ENCODE measurements at regions not wholly inside any gene's neighbourhood (a gene's known extent, or its start where the extent isn't known, plus 50 kb on each side); places are given as distances from the start of the nearest gene placed in this dataset.
A peak's percentile ranks its signal among the peaks of the same experiment; 100 is the strongest.

GRCh38 chr4:20624793-20625374, 75.4 kb upstream of the PACRGL start:
- WGBS, result 47% methylated on average over 3 of the region's 3 CpGs
- Histone ChIP-seq H3K27ac (ENCODE audit: low read depth) (no peak overlapping the region), H3K4me1 (ENCODE audit: insufficient read depth) (no peaks in the 10 kb centered on the region), H3K4me3 (ENCODE audit: low read depth, low read length) (no peak overlapping the region), H3K36me3 (ENCODE audit: insufficient read depth) (no peaks in the 10 kb centered on the region)
- DNase-seq (ENCODE audit: extremely low spot score), result no peak

DNA sequence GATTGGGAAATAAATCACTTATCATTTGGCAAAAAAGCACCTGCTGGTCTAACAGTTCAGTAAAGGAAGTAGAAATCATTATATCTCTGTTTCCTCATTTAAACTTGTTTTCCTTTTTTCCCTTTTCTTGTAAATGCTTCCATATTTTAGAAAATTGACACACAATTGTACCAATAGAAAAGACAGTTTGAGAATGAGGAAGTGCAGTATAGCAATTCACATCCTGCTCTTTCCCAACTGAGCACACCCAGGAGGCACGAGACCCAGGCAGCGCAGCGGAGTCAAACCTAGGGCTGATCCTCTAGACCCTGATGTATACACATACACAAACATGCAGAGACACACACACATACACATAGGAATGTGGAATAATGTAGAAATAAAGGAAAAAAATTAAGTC, 74.8 kb upstream of the PACRGL start:
- H3K4me1 ChIP-seq (ENCODE audit: insufficient read depth), result no peaks in the 10 kb centered on the region
- 81% methylated on average over 3 of the region's 3 CpGs for WGBS
- no peaks in the 10 kb centered on the region for H3K36me3 ChIP-seq (ENCODE audit: insufficient read depth)
- no peak overlapping the region for H3K27ac ChIP-seq (ENCODE audit: low read depth)
- no peak overlapping the region for H3K4me3 ChIP-seq (ENCODE audit: low read depth, low read length)
- no peak for DNase-seq (ENCODE audit: extremely low spot score)

- Histone ChIP-seq H3K27ac (ENCODE audit: low read depth) (no peak overlapping the region), H3K4me3 (ENCODE audit: low read depth, low read length) (no peak overlapping the region), H3K36me3 (ENCODE audit: insufficient read depth) (no peaks in the 10 kb centered on the region), H3K4me1 (ENCODE audit: insufficient read depth) (no peaks in the 10 kb centered on the region)
- 66% methylated on average over 5 of the region's 5 CpGs for WGBS
- no peak for DNase-seq (ENCODE audit: extremely low spot score)
Observed at GRCh38 chr4:20626326-20627005, 73.8 kb upstream of the PACRGL start.

GRCh38 chr4:20627866-20628265, 72.4 kb upstream of the PACRGL start:
- H3K36me3 ChIP-seq (ENCODE audit: insufficient read depth), result no peaks in the 10 kb centered on the region
- WGBS, result 91% methylated on average over 1 of the region's 1 CpG

DNA sequence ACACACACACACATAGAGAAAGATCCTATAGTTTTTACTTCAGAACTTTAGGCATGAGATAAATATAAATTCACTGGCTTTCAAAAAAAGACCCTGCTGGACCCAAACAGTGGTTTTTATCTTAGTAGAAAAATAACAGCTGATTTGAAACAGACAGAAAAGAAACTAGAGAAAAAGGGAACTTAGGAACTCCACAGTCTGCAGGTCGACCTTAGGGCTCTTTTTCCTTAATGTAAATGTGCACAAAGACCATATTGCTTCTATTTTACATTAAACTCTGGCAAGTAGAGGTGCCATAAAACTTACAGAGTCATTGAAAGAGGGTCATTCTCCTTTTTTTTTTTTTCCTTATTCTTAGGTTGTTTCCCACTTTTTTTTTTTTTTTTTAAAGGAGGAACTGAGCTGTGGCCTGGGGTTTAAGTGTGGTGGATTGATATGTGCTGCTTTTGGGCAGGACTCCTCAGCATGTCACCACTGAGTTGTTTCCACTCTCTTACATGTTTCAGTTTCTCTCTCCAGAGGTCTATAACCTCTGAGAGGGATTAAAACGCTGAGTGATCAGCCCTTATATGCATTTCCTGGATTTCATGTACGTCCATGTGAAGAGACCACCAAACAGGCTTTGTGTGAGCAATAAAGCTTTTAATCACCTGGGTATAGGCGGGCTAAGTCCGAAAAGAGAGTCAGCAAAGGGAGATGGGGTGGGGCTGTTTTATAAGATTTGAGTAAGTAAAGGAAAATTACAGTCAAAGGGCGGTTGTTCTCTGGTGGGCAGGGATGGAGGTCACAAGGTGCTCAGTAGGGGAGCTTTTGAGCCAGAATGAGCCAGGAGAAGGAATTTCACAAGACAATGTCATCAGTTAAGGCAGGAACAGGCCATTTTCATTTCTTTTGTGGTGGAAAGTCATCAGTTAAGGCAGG, 70.8 kb upstream of the PACRGL start:
- Histone ChIP-seq H3K4me1 (ENCODE audit: insufficient read depth) (no peaks in the 10 kb centered on the region), H3K36me3 (ENCODE audit: insufficient read depth) (no peaks in the 10 kb centered on the region), H3K4me3 (ENCODE audit: low read depth, low read length) (no peak overlapping the region), H3K27ac (ENCODE audit: low read depth) (no peak overlapping the region)
- DNase-seq (ENCODE audit: extremely low spot score), result no peak
- WGBS, result 77% methylated on average over 6 of the region's 6 CpGs

More at GRCh38 chr4:20627866-20628265, 72.4 kb upstream of the PACRGL start:
- DNase-seq (ENCODE audit: extremely low spot score), result no peak
- no peak overlapping the region for H3K27ac ChIP-seq (ENCODE audit: low read depth)
- H3K4me1 ChIP-seq (ENCODE audit: insufficient read depth), result no peaks in the 10 kb centered on the region
- no peak overlapping the region for H3K4me3 ChIP-seq (ENCODE audit: low read depth, low read length)

DNA sequence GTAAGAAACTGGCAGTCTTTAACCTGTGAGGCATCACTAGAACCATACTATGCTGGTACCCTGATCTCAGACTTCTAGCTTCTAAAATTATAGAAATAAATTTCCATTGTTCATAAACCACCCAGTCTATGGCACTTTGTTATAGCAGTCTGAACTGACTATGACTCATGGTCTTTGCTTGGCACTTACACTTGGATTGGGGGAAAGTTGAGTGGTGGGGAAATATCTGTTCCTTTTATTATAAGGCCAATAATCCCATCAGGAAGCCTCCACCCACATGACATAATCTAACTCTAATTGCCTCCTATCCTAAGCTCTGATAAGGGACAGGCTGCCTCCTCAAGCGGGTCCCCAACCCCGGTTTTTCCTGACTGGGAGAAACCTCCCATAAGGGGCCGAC, 61.4 kb upstream of the PACRGL start:
- Histone ChIP-seq H3K4me3 (ENCODE audit: low read depth, low read length) (no peak overlapping the region), H3K27ac (ENCODE audit: low read depth) (no peak overlapping the region), H3K4me1 (ENCODE audit: insufficient read depth) (no peaks in the 10 kb centered on the region), H3K36me3 (ENCODE audit: insufficient read depth) (no peaks in the 10 kb centered on the region)
- WGBS, result 86% methylated on average over 3 of the region's 3 CpGs
- no peak for DNase-seq (ENCODE audit: extremely low spot score)

GRCh38 chr4:20639346-20639745, 60.9 kb upstream of the PACRGL start:
- no peak overlapping the region for H3K4me3 ChIP-seq (ENCODE audit: low read depth, low read length)
- no peak overlapping the region for H3K27ac ChIP-seq (ENCODE audit: low read depth)
- 58% methylated on average over 1 of the region's 1 CpG for WGBS
- DNase-seq (ENCODE audit: extremely low spot score), result no peak
- no peaks in the 10 kb centered on the region for H3K36me3 ChIP-seq (ENCODE audit: insufficient read depth)
- no peaks in the 10 kb centered on the region for H3K4me1 ChIP-seq (ENCODE audit: insufficient read depth)

DNA sequence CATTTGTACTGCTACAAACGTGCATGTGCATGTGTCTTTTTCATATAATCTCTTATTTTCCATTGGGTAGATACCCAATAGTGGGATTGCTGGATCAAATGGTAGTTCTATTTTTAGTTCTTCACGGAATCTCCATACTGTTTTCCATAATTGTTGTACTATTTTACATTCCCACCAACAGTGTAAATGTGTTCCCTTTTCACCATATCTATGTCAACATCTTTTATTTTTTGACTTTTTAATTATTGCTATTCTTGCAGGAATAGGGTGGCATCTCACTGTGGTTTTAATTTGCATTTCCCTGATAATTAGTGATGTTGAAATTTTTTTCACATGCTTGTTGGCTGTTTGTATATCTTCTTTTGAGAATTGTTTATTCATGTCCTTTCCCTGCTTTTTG, 59.3 kb upstream of the PACRGL start:
- Histone ChIP-seq H3K36me3 (ENCODE audit: insufficient read depth) (no peaks in the 10 kb centered on the region), H3K27ac (ENCODE audit: low read depth) (no peak overlapping the region), H3K4me3 (ENCODE audit: low read depth, low read length) (no peak overlapping the region), H3K4me1 (ENCODE audit: insufficient read depth) (no peaks in the 10 kb centered on the region)
- 83% methylated on average over 2 of the region's 2 CpGs for WGBS
- DNase-seq (ENCODE audit: extremely low spot score), result no peak

DNA sequence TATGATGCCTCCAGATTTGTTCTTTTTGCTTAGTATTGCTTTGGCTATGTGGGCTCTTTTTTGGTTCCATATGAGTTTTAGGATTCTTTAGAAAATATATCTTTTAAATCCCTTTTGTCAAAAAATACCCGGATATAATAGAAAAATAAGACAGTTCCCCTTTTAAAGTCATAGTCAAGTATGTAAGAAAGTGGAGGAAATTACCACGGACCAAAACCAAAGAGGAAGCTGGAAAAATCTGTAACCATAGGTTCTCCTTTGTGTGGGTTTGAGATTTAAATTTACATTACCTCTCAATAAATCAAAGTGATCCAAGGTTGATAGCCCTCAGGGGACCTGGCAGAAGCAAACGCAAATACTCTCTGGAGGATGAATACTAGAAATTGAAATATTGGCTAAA, 58.3 kb upstream of the PACRGL start:
- Histone ChIP-seq H3K4me1 (ENCODE audit: insufficient read depth) (no peaks in the 10 kb centered on the region), H3K27ac (ENCODE audit: low read depth) (no peak overlapping the region), H3K4me3 (ENCODE audit: low read depth, low read length) (no peak overlapping the region), H3K36me3 (ENCODE audit: insufficient read depth) (no peaks in the 10 kb centered on the region)
- 79% methylated on average over 3 of the region's 3 CpGs for WGBS
- DNase-seq (ENCODE audit: extremely low spot score), result no peak

DNA sequence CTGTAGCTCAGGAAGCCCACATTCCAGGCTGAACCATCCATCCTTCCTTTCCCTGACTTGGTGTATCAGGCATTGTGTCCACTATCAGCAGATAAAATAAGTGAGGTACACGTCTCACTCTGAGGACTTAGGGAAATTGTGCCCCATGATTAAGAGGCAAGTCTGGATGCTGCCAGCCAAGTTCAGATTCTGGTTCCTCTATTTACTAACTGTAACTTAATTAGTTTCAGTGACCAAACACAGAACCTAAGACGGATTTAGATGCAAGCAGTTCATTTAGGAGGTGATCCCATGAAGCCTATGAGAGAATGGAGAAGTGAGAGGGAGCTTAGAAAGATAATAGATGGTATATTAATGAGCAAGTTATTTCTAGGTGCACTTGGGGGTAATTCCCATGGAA, 56.6 kb upstream of the PACRGL start:
- Histone ChIP-seq H3K36me3 (ENCODE audit: insufficient read depth) (no peaks in the 10 kb centered on the region), H3K27ac (ENCODE audit: low read depth) (no peak overlapping the region), H3K4me3 (ENCODE audit: low read depth, low read length) (no peak overlapping the region), H3K4me1 (ENCODE audit: insufficient read depth) (no peaks in the 10 kb centered on the region)
- 81% methylated on average over 2 of the region's 2 CpGs for WGBS
- DNase-seq (ENCODE audit: extremely low spot score), result no peak

GRCh38 chr4:20645236-20645635, 55.0 kb upstream of the PACRGL start:
- no peak overlapping the region for H3K4me3 ChIP-seq (ENCODE audit: low read depth, low read length)
- H3K27ac ChIP-seq (ENCODE audit: low read depth), result no peak overlapping the region
- H3K36me3 ChIP-seq (ENCODE audit: insufficient read depth), result no peaks in the 10 kb centered on the region
- no peak for DNase-seq (ENCODE audit: extremely low spot score)
- H3K4me1 ChIP-seq (ENCODE audit: insufficient read depth), result no peaks in the 10 kb centered on the region
- 48% methylated on average over 2 of the region's 2 CpGs for WGBS

DNA sequence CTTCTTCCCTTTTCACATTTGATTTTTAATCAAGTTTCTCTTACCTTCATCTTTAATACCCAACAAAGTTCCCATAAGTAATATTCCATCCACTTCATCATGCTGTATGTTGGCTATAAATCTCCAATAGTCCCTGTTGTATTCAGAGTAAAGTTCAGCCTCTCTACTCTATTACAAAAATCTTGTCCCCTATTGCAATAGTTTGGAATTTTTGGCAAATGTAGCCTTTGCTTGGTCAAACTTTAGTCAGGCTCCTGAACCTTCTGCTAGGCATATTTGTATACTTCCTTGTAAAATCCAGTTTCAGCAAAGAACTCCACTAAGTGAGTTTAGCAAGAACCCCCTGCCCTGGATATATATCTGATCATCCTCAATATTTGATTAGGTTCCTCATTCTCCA, 54.0 kb upstream of the PACRGL start:
- no peak overlapping the region for H3K4me3 ChIP-seq (ENCODE audit: low read depth, low read length)
- no peak for DNase-seq (ENCODE audit: extremely low spot score)
- H3K27ac ChIP-seq (ENCODE audit: low read depth), result peak overlapping the region; percentile 23
- no peaks in the 10 kb centered on the region for H3K36me3 ChIP-seq (ENCODE audit: insufficient read depth)
- no peaks in the 10 kb centered on the region for H3K4me1 ChIP-seq (ENCODE audit: insufficient read depth)
